ENCODE measurements at regions not wholly inside any gene's neighbourhood (a gene's known extent, or its start where the extent isn't known, plus 50 kb on each side); places are given as distances from the start of the nearest gene placed in this dataset.

GRCh38 chr2:150787353-150788093 lies 300.1 kb upstream of the RND3 start:
- TF ChIP-seq CTCF (IDR thresholded peaks at IDR 0.05; ENCODE audit: insufficient read depth, low read length) = no peak
- no peak for TF ChIP-seq REST (IDR thresholded peaks at IDR 0.05; ENCODE audit: insufficient replicate concordance, low read depth)
- no peak for TF ChIP-seq POLR2AphosphoS5 (IDR thresholded peaks at IDR 0.05; ENCODE audit: low read depth)
- TF ChIP-seq GABPA (IDR thresholded peaks at IDR 0.05; ENCODE audit: low read depth) = no peak
